HG03575 (cell line): ENCODE measurements at regions not wholly inside any gene's neighbourhood (a gene's known extent, or its start where the extent isn't known, plus 50 kb on each side); places are given as distances from the start of the nearest gene placed in this dataset.

Source experiments
- ATAC-seq: cut with Tn5 transposase; IDR thresholded peaks from one replicate; pipeline ENCODE4 v1.9.1; 2021; ENCODE audit not compliant: unreplicated experiment, insufficient number of reproducible peaks, low FRiP score; ENCODE audit errors: extremely low read depth

DNA sequence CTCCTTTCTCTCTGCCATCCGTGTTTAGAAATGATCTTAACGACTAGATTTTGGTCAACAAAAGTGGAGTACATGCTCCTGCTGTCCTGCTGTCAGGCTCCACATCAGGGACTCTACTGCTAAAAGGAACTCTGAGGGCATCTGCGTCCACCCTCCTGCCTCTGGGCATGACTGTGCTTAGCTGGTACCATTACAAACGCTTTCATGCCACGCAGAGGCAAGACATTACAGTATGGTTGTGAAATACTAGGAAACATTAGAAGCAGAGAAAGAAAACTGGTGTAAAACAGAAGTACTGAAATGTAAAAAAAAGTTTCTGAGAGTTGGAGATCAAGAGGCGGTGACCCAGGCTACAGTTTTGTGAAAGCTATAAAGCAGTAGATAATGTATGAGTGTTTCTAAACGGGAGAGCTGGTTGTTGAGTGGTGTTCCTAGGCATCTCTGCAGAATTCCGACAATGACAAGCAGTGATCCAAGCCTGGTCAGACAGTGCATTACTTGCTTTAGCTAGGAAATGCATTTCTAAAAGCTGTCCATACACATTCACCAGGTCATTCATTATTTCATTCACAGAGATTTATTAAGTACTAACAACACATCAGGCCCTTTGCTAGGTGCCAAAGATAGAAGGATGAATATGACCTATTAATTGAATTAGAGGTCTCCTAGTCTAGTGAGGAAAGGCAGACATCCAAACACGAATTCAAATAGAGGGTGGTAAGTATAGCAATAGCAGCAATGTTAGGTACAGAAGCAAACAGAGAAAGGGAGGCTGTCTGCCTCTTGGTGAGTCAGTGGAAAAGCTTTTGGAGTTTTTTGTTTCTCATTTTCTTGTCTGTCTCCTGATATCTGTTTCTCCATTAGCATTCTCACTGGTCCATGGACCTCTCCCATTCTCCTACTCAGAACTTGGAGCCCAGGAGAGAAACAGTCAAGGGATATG, 401.9 kb downstream of the LMO4 start:
- ATAC-seq = no peak

DNA sequence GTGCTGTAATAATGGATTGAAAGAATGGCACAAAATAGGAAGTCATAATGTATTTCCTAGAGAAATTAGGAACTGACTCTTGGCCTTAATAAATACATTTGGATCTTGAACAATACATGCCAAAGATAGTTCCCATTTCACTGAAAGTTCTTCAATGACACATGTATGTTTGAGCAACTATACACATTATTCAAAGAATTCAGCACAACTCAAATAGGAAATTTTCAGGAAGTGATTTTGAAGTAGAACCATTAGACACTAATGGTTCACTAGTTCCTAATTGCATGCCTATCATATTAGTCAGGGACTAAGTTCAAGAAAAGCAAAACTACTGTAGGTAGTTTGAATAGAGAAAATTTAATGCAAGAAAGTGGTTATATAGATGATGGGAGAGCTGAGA, 404.7 kb downstream of the LMO4 start:
- no peak for ATAC-seq

DNA sequence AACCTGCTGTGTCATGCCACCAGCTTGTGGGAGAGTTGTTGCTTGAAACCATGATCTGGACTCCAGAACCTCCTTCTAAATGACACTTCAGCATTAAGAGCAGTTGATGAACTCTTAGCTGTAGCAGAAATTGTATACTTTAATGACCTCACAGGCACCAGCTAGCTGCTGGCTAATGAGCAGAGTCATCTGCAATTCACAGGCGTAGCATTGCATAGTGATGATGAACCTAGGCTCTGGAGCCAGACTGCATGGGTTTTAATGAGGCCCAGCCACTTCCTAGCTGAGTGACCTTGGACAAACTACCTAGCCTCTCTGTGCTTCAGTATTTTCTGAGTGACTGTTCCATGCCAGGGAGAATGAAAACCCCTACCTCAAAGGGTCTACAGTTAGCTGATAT, 407.1 kb downstream of the LMO4 start:
- no peak for ATAC-seq

DNA sequence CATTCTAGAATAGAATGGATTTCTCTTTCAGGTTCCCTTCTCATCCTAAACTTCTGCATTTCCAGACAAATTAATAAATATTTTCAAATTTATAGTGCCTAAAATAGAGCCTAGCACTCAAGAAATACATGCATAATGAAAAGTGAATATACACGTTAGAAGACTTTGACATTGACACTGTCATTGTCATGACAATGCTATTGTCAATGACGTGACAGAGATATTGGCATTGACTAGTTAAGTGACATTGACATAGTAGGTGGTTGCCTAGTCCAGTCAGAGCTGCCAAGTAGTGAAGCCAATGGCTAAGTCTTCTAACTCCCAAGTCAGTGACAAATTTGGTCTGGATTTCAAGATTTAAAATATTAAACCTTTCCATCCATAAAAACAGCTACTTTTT, 410.5 kb downstream of the LMO4 start:
- ATAC-seq = no peak

DNA sequence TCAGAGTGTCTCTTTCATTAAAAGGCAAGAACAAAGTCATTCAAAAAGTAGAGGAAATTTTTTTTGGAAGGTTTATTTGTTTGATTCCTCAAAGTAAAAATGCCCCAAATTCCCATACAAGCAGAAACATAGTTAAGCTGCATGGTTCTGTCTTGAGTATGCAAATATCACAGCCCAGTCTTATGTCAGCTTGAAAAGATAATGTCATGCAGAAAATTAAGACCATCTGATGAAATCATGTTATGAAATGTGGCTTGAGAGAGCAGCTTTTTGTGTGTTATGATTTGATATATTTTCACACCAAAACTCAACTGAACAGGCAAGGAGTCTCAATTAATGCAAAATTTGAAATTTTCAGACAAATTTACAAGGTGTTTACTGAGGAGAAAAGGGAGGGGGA, 411.0 kb downstream of the LMO4 start:
- ATAC-seq = no peak

DNA sequence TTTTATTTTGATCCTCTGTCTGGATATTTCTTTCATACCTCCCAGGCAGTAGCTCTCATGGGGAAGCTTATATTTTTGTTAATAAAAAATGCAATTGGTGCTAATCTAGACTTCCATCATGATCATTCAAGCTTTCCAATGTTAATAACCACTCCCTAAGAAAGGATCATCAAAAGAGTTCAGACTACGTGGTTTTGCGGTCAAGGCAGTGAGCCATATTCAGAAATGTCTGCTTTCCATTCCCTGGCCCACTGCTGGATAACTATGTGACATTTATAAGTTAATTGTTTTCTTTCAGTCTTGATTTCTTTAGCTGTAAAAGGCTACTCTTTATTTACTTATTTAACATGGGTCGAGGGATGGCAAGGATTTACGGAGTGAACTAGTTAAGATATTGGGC, 414.6 kb downstream of the LMO4 start:
- no peak for ATAC-seq

DNA sequence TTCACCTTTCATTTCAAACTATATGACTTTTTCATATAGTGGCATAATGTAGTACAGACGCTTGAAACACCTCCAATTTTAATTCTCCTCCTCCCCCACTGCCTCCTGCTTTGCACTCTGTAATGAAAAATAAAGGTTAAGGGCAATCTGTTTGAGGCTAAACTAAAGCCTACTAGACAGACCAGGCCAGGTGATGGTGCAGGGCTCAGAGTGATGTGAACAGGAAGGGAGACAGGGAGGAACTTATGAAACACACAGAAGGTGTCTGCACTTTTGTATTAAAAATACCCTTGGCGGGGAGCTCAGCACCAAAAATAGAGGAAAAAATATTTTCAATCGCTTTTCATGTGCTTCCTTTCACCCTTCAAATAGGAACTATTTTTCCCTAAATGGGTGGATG, 415.4 kb downstream of the LMO4 start:
- ATAC-seq = no peak

DNA sequence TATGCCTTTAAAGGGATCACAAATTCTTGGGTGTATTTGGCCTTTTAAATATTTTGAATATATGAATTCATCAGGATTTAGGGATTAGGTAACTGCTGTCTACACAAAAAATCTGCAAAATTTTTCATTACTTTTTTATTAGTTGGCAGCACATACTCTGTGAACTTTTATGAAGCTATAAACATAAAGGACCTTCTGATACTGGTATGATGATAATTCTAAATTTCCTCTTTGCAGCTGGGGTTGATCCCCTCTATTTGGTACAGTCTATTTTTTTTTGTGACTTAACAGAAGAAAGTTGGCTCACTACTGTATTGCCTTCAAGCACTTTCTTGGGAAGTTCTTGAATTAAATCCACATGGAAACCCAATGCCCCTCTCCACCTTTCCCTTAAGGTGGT, 416.1 kb downstream of the LMO4 start:
- no peak for ATAC-seq

DNA sequence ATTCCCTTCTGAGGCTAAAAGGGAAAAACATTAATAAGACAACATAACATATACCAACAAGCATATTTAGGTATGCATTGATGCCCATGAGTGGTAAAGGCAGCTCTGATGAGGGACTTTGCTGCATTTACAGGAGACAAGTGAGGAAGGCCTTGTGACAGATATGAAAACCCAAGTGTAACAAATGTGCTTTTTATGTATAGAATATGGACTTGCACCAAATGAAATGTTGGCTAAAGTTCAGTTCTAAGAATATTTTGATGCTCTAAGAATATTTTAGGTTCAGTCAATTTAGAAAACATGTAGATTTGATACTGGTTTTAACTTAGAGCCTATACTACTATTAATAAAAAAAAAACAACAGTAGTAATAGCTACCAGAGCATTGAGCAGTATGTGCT, 424.7 kb downstream of the LMO4 start:
- no peak for ATAC-seq

DNA sequence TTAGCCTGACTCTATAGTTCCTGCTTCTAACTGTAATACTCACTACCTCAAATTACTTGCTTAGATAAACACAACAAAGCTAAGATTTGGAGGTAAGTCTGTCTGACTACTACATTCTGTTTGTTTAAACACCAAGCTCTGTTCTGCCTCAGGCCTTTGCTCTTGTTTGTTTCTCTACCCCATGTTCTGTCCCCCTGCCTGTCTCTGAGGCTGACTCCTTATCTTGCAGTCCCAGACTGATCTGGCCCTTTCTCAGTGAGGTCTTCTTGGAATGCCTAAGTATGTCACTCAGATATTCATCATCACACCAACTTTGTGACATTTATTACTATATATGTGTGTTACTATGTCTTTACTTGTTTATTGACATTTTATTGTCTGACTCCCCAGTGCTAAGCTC, 425.5 kb downstream of the LMO4 start:
- no peak for ATAC-seq

DNA sequence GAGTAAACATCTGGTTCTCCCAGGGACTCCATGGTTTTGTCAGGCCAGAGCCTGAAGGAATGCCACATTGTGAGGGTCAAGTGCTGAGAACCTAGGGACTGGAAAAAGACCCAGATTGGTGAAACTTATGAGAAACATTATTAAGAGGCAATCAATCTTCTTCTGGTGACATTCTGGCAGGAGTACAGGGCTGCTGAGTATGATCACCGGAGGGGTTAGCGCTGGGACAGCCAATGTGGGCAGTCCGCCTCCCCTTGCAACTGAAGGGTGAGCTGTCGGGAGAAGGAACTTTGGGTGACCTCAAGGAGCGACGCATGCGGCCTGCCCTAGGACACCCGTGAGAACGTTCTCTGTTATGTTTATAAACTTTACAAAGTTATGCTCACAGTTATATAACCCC, 429.0 kb downstream of the LMO4 start:
- ATAC-seq = no peak

DNA sequence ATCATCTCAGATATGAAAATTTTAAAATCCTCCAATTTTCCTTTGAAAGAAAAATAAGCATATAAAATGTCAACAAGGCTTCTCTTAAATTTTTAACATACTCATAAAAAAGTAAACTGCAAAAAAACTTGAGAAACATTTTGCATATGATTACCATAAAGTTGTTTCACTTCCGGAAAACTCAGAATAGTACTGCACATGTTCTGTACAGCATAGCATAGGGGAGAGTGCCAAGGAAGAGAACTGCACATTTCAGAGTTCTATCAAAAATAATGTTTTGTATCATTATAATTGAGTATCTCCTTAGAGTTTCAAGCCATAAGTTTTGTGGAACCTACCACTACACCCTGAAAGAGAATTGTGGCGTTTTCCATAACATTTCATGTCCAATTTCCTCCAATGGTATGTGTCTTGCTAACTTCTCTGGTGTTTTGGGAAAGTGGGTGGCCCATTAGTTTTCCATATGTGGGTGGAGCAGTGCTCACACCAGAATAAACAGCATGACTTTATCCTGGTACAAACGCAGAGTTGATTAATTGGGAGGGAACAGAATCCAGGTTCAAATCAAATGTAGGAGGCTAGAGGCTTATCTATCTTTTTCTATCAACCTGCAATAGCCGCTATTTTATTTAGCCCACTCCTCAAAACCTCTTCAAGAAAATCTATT, 430.9 kb downstream of the LMO4 start:
- ATAC-seq = no peak

DNA sequence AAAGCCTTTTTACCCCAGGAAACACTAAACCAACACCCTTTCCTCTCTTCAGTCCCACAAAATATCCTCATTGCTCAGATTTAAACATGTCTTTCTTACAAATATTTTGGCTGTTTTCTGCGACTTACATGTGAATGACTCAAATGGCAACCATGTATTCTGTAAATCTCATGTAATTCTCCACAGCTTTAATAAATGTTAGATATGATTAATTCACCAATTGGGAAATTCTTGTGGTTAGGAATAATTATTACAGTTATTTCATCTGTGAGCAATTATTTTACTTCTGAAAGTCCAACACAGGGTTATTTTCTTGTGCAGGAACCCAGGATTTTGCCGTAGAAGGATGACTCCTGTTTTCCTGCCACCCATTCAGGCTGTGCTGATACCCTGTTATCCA, 431.5 kb downstream of the LMO4 start:
- no peak for ATAC-seq

DNA sequence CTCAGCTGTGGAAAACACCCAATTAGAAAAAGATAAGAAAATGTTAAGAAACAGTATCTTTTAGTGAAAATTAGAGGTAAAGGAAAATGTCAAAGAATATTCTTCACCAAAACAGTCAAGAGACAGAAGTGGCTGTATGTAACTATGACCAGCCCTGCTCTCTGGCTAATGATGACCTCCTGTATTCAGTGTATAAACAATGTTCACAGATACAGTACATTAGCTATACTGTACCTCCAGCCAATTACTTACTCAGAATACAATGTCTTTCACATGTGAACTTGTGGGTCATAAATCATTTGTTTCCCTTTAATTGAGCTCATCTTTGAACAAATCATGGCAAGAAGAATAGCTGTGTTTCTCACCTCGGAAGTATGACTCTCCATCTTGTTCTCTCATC, 432.0 kb downstream of the LMO4 start:
- no peak for ATAC-seq

DNA sequence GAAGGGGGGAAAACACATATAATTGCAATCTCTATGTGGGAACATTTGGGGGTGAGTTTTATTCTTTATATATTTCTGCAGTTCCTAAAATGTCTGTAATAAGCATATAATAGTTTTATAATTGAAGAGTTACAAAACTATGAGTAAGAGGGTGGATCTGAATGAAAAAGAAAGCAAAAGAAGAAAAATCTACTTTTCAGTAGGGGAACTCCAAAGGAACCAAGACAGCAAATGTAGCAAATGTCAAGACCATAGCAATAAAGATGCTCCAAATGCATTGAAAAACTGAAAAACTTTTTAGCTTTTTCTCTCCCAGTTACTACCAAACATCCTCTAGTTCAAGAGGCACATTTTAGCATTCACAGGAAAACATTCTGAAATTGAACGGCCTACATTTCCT, 434.8 kb downstream of the LMO4 start:
- ATAC-seq = no peak

DNA sequence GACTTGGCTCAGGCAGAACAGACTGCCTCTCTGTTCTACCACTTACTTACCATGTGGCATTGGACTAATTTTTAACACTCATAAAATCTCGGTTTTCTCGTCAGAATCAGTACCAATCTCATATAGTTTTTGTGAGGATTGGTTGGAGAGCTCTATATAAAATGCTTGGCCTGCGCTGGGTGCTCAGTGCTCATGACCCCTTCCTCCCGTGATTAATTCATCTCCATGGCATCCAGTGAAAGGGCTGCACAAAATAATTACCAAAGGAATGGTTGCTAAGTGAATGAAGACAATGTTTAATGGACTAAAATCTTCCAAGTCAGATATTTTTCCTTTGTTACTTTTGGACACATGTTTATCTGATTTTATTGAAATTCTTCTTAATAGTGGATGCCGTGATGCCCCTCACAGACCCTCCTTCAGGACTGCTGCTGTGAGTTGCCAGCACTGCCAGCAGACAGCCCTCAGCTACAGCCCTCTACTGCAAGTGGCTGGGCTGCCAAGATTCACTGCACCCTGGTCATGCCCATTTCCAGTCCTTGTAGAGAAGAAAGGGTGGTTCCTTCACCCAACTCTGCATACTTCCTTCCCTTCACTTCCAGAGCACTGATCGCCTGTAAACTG, 436.5 kb downstream of the LMO4 start:
- no peak for ATAC-seq

DNA sequence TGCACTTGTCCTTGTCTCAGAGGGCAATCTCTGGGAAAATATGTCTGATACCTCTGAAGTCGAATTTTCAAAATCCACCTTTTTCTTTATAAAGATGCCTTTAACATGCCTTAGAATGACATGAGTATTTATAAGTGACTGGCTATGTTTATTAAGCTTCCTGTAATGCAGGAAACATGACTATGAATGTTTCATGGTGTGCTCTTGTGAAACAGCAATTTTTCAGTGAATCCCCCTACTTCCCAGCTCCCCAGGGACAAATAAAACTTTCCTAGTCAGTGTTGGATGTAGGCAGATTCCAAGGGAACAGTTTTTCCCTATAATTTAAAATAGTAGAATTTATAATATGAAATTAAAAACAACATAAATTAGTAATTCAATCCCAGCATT, 437.0 kb downstream of the LMO4 start:
- no peak for ATAC-seq

DNA sequence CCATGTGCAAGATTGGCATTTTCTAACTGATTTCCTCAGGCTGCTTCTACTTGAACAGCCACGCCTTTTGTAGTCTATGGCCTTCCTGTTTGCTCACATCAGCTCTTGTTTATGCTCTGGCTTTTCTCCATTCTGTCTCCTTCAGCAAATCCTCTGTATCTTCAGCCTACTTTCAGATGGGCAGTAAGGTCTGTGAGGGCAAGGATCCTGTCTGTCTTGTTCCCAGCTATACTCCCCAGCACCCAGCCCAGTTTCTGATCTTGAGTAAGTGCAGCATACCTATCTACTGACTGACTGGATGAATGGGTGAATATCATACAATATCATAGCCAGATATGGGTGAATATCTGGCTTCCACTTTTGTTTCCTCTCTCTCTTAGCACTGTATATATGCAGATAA, 438.1 kb downstream of the LMO4 start:
- no peak for ATAC-seq

DNA sequence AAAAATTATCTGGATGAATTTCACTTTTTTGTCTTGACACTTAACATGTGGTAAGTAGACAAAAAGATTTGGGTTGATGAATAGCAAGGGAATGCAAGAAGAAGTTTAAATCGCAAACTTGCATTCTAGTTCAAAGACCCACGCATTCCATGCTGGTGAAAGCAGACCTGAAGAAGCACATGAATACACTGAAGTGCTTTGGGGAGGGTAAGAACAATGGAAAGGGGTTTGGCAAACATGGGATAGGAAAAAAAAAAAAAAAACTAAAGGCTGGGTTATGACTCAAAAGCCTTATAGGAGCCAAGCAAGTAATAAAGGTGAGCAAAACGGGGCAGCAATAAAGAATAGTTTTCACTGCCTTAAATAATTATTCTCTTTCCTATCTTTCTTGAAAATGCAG, 450.2 kb downstream of the LMO4 start:
- ATAC-seq = no peak

DNA sequence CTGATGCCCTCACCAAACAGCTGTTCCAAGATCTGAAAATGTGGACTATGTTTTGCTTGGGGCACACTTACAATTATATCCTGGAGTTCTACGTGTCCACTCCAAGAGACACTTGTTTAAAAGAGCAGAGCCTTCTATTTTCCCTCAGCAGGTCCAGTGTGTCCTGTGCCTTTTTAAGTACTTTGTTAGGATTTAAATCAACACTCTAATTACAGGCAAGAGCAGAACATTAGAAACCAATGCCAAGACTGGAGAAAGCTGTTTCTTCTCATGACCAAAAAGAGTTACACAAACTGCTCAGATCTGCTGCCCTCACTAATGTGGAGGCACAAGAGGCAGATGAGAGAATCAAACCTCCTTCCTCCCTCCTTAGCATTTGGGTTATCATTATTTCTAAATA, 452.9 kb downstream of the LMO4 start:
- ATAC-seq = no peak
